Chondrocyte (in vitro differentiated cells): ENCODE measurements at regions not wholly inside any gene's neighbourhood (a gene's known extent, or its start where the extent isn't known, plus 50 kb on each side); places are given as distances from the start of the nearest gene placed in this dataset.

Source experiments
- DNase-seq: peaks from one replicate; pipeline ENCODE4 v3.0.0; 2021; ENCODE audit warnings: mixed read lengths, low spot score
- H3K27ac Mint-ChIP-seq: one replicate; pipeline ENCODE4 v1.8.0; 2021; ENCODE audit warnings: mild to moderate bottlenecking, moderate library complexity, mixed read lengths; ENCODE audit not compliant: unreplicated experiment
- H3K27me3 Mint-ChIP-seq: 2 replicates; pipeline ENCODE4 v1.8.0; 2021; ENCODE audit warnings: low read depth, mixed read lengths
- H3K36me3 Mint-ChIP-seq: 2 replicates; pipeline ENCODE4 v1.8.0; 2021; ENCODE audit warnings: low read depth, mixed read lengths
- H3K4me1 Mint-ChIP-seq: 2 replicates; pipeline ENCODE4 v1.8.0; 2021; ENCODE audit warnings: low read depth, mild to moderate bottlenecking, mixed read lengths
- H3K4me3 Mint-ChIP-seq: one replicate; pipeline ENCODE4 v1.8.0; 2021; ENCODE audit warnings: mild to moderate bottlenecking, moderate library complexity, mixed read lengths; ENCODE audit not compliant: unreplicated experiment
- H3K9me3 Mint-ChIP-seq: 2 replicates; pipeline ENCODE4 v1.8.0; 2021; ENCODE audit warnings: low read depth, mixed read lengths
- TF ChIP-seq, protein P1 (sequence below): fragments of 200-600 bp; sonication (generic); IDR thresholded peaks from 2 replicates; pipeline ENCODE4 v1.5.0; 2021; ENCODE audit warnings: antibody characterized with exemption, mild to moderate bottlenecking, moderate library complexity

DNA sequence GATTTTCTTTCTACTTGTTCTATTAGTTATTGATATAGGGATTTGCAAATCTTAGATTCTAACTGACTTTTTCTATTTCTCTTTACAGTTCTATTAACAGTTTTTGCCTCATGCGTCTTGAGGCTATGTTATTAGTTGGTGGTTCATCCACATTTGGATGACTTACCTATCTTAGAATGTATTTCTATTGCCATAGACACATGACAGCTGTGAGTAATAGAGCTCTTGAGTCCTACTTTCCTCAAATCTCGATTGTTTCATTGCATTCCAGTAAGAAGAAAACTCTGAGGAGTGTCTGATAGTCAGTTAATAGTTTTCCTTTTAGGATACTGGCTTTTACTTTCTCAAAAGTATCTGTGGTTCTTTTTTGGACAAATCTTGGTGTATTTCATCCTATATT, 241.4 kb upstream of the ZNF32 start:
- H3K36me3 Mint-ChIP-seq, result no peaks in the 10 kb centered on the region
- H3K4me3 Mint-ChIP-seq, result no peak overlapping the region
- no peaks in the 10 kb centered on the region for H3K9me3 Mint-ChIP-seq
- TF ChIP-seq, protein P1, sequence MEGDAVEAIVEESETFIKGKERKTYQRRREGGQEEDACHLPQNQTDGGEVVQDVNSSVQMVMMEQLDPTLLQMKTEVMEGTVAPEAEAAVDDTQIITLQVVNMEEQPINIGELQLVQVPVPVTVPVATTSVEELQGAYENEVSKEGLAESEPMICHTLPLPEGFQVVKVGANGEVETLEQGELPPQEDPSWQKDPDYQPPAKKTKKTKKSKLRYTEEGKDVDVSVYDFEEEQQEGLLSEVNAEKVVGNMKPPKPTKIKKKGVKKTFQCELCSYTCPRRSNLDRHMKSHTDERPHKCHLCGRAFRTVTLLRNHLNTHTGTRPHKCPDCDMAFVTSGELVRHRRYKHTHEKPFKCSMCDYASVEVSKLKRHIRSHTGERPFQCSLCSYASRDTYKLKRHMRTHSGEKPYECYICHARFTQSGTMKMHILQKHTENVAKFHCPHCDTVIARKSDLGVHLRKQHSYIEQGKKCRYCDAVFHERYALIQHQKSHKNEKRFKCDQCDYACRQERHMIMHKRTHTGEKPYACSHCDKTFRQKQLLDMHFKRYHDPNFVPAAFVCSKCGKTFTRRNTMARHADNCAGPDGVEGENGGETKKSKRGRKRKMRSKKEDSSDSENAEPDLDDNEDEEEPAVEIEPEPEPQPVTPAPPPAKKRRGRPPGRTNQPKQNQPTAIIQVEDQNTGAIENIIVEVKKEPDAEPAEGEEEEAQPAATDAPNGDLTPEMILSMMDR, result no peak
- peaks cover 58% of the 10 kb centered on the region for H3K4me1 Mint-ChIP-seq
- DNase-seq, result no peak
- H3K27ac Mint-ChIP-seq, result peak overlapping the region; percentile 78
- no peaks in the 10 kb centered on the region for H3K27me3 Mint-ChIP-seq

GRCh38 chr10:43888586-43888985, 239.9 kb upstream of the ZNF32 start:
- Mint-ChIP-seq H3K36me3 (no peaks in the 10 kb centered on the region), H3K4me3 (no peak overlapping the region), H3K27me3 (no peaks in the 10 kb centered on the region), H3K9me3 (no peaks in the 10 kb centered on the region), H3K27ac (peak overlapping the region; percentile 91), H3K4me1 (peaks cover 54% of the 10 kb centered on the region)
- TF ChIP-seq, protein P1, result no peak
- no peak for DNase-seq

DNA sequence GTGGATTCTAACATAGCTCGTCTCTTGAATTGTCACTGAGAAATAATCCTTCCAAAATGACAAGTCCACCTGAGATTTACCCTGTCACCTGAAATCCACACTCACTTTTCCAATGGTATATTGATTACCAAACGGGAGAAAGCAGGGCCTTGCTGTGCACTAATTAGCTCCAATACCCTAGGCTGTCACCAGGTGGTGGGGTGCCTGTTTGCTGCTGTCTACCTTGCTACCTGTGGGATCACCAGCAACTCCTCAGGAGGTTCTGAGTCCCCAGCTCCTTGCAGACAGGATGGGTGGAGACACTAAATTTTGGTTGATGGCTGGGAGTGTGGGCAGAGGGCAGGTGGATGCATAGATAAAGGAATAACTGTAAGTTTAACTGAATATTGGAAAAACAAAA, 237.2 kb upstream of the ZNF32 start:
- Mint-ChIP-seq H3K27ac (no peak overlapping the region), H3K36me3 (no peaks in the 10 kb centered on the region), H3K9me3 (no peaks in the 10 kb centered on the region), H3K27me3 (no peaks in the 10 kb centered on the region), H3K4me3 (no peak overlapping the region), H3K4me1 (peaks cover 41% of the 10 kb centered on the region)
- TF ChIP-seq, protein P1, result no peak
- DNase-seq, result no peak

DNA sequence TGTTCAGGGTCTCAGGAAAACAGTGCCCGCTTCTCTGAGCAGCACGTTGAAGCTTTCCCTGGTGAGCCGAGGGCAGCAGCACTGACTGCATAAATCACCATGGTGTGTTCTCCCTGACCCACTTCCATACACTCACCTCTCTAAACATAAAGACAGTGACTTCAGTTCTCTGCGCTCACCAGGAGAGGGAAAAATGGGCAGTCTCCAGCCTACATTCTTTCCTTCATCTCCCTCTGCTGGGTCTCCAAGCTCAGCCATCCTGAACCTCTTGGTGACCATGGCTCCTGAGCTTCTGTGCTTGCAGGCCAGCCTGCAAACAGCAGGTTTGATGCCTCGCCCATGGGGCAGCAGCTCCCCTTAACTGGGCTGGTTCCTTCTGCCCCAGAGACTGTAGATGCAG, 236.6 kb upstream of the ZNF32 start:
- Mint-ChIP-seq H3K36me3 (no peaks in the 10 kb centered on the region), H3K9me3 (no peaks in the 10 kb centered on the region), H3K27me3 (no peaks in the 10 kb centered on the region), H3K4me1 (peaks cover 35% of the 10 kb centered on the region), H3K4me3 (no peak overlapping the region), H3K27ac (no peak overlapping the region)
- TF ChIP-seq, protein P1, result no peak
- no peak for DNase-seq

DNA sequence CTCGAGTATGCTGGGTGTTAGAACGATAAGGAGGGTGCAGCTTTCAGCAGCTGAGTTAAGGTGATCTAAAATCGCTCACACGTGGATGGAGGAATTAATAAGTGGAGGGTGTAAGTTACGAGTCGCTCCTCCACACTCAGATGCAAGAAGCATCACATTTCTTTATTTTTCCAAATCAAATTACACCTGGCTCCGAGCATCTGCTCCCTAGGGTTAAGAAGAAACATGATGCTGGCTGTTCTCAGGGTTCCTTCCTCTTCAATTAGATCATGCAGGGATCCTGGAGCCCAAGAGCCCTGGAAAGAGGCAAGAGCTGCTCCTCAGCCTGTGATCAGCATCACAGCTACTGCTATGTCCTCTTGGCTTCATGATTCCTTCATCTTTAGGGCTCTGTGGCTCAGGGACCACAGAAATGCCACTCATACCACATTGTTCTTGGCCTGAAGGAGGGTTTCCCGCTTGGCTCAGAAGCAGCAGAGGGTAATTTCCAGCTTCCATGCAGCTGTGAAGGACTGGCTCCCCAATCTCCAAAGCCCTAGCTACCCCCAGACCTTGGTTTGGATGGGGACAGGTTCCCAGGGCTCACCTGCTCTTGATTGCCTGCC, 235.9 kb upstream of the ZNF32 start:
- Mint-ChIP-seq H3K4me1 (peaks cover 28% of the 10 kb centered on the region), H3K36me3 (no peaks in the 10 kb centered on the region), H3K9me3 (no peaks in the 10 kb centered on the region), H3K27ac (no peak overlapping the region), H3K27me3 (no peaks in the 10 kb centered on the region), H3K4me3 (no peak overlapping the region)
- TF ChIP-seq, protein P1, result no peak
- DNase-seq, result no peak
